Erythroblast (primary cell): ENCODE measurements at regions not wholly inside any gene's neighbourhood (a gene's known extent, or its start where the extent isn't known, plus 50 kb on each side); places are given as distances from the start of the nearest gene placed in this dataset.

Source experiments
- GATA1 ChIP-seq: IDR thresholded peaks from 2 replicates; pipeline ENCODE4 v1.6.1; 2011; ENCODE audit warnings: low read depth, mild to moderate bottlenecking, control low read depth, low read length, moderate library complexity
- POLR2A ChIP-seq: IDR thresholded peaks from 2 replicates; pipeline ENCODE4 v1.6.1; 2011; ENCODE audit warnings: mild to moderate bottlenecking, low read length

DNA sequence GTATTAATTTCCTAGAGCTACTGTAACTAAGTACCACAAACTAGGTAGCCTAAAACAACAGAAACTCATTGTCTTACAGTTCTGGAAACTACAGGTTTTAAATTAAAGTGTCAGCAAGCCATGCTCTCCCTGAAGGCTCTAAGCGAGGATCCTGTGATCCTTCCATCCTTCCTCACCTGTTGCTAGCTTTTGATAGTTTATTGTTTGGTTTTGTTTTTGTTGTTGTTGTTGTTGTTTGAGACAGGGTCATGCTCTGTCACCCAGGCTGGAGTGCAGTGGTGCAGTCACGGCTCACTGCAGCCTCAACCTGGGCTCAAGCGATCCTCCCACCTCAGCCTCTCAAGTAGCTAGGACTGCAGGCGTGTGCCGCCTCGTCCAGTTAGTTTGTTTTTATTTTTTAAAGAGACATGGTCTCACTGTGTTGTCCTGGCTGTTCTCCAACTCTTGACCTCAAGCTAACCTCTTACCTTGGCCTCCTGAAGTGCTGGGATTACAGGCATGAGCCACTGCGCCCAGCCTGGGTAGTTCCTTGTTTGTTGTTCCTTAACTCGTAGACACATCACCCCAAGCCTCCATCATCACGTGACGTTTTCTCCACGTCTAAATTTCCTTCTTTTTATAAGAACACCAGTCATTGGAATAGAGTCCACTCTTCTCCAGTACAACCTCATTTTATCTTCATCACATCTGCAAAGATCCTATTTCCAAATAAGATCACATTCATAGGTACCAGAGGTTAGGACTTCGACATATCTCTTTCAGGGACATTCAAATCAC, 109.1 kb downstream of the AKR1D1 start:
- TF ChIP-seq POLR2A (no peak), GATA1 (no peak)
